Chondrocyte (in vitro differentiated cells): ENCODE measurements at regions not wholly inside any gene's neighbourhood (a gene's known extent, or its start where the extent isn't known, plus 50 kb on each side); places are given as distances from the start of the nearest gene placed in this dataset.

Source experiments
- DNase-seq: peaks from one replicate; pipeline ENCODE4 v3.0.0; 2021; ENCODE audit warnings: mixed read lengths, low spot score
- H3K27ac Mint-ChIP-seq: one replicate; pipeline ENCODE4 v1.8.0; 2021; ENCODE audit warnings: mild to moderate bottlenecking, moderate library complexity, mixed read lengths; ENCODE audit not compliant: unreplicated experiment
- H3K27me3 Mint-ChIP-seq: 2 replicates; pipeline ENCODE4 v1.8.0; 2021; ENCODE audit warnings: low read depth, mixed read lengths
- H3K36me3 Mint-ChIP-seq: 2 replicates; pipeline ENCODE4 v1.8.0; 2021; ENCODE audit warnings: low read depth, mixed read lengths
- H3K4me1 Mint-ChIP-seq: 2 replicates; pipeline ENCODE4 v1.8.0; 2021; ENCODE audit warnings: low read depth, mild to moderate bottlenecking, mixed read lengths
- H3K4me3 Mint-ChIP-seq: one replicate; pipeline ENCODE4 v1.8.0; 2021; ENCODE audit warnings: mild to moderate bottlenecking, moderate library complexity, mixed read lengths; ENCODE audit not compliant: unreplicated experiment
- H3K9me3 Mint-ChIP-seq: 2 replicates; pipeline ENCODE4 v1.8.0; 2021; ENCODE audit warnings: low read depth, mixed read lengths
- CTCF ChIP-seq: fragments of 200-600 bp; sonication (generic); IDR thresholded peaks from 2 replicates; pipeline ENCODE4 v1.5.0; 2021; ENCODE audit warnings: antibody characterized with exemption, mild to moderate bottlenecking, moderate library complexity

GRCh38 chr13:40074338-40074737, 418.9 kb downstream of the COG6 start:
- TF ChIP-seq CTCF, result no peak
- H3K36me3 Mint-ChIP-seq, result no peaks in the 10 kb centered on the region
- no peak overlapping the region for H3K27ac Mint-ChIP-seq
- DNase-seq, result no peak
- no peak overlapping the region for H3K4me3 Mint-ChIP-seq
- H3K4me1 Mint-ChIP-seq, result peaks cover 1% of the 10 kb centered on the region
- no peaks in the 10 kb centered on the region for H3K27me3 Mint-ChIP-seq
- no peaks in the 10 kb centered on the region for H3K9me3 Mint-ChIP-seq

GRCh38 chr13:40075281-40075680, 419.8 kb downstream of the COG6 start:
- Mint-ChIP-seq H3K4me1 (no peaks in the 10 kb centered on the region), H3K27me3 (no peaks in the 10 kb centered on the region), H3K36me3 (no peaks in the 10 kb centered on the region), H3K4me3 (no peak overlapping the region), H3K9me3 (no peaks in the 10 kb centered on the region), H3K27ac (no peak overlapping the region)
- TF ChIP-seq CTCF, result no peak
- DNase-seq, result no peak

GRCh38 chr13:40076765-40077362, 421.4 kb downstream of the COG6 start:
- no peak overlapping the region for H3K27ac Mint-ChIP-seq
- H3K4me1 Mint-ChIP-seq, result no peaks in the 10 kb centered on the region
- no peaks in the 10 kb centered on the region for H3K36me3 Mint-ChIP-seq
- no peak for TF ChIP-seq CTCF
- peaks cover 7% of the 10 kb centered on the region for H3K9me3 Mint-ChIP-seq
- H3K27me3 Mint-ChIP-seq, result no peaks in the 10 kb centered on the region
- H3K4me3 Mint-ChIP-seq, result no peak overlapping the region
- DNase-seq, result no peak

GRCh38 chr13:40077396-40078027, 422.1 kb downstream of the COG6 start:
- Mint-ChIP-seq H3K4me1 (peaks cover 3% of the 10 kb centered on the region), H3K27me3 (no peaks in the 10 kb centered on the region), H3K4me3 (no peak overlapping the region), H3K36me3 (no peaks in the 10 kb centered on the region), H3K27ac (no peak overlapping the region), H3K9me3 (peaks cover 7% of the 10 kb centered on the region)
- DNase-seq, result no peak
- TF ChIP-seq CTCF, result no peak

GRCh38 chr13:40079721-40080120, 424.3 kb downstream of the COG6 start:
- no peak overlapping the region for H3K27ac Mint-ChIP-seq
- H3K36me3 Mint-ChIP-seq, result no peaks in the 10 kb centered on the region
- H3K9me3 Mint-ChIP-seq, result peaks cover 7% of the 10 kb centered on the region
- no peak for TF ChIP-seq CTCF
- peaks cover 10% of the 10 kb centered on the region for H3K4me1 Mint-ChIP-seq
- H3K27me3 Mint-ChIP-seq, result no peaks in the 10 kb centered on the region
- no peak overlapping the region for H3K4me3 Mint-ChIP-seq
- DNase-seq, result no peak
